ENCODE measurements at regions not wholly inside any gene's neighbourhood (a gene's known extent, or its start where the extent isn't known, plus 50 kb on each side); places are given as distances from the start of the nearest gene placed in this dataset.

DNA sequence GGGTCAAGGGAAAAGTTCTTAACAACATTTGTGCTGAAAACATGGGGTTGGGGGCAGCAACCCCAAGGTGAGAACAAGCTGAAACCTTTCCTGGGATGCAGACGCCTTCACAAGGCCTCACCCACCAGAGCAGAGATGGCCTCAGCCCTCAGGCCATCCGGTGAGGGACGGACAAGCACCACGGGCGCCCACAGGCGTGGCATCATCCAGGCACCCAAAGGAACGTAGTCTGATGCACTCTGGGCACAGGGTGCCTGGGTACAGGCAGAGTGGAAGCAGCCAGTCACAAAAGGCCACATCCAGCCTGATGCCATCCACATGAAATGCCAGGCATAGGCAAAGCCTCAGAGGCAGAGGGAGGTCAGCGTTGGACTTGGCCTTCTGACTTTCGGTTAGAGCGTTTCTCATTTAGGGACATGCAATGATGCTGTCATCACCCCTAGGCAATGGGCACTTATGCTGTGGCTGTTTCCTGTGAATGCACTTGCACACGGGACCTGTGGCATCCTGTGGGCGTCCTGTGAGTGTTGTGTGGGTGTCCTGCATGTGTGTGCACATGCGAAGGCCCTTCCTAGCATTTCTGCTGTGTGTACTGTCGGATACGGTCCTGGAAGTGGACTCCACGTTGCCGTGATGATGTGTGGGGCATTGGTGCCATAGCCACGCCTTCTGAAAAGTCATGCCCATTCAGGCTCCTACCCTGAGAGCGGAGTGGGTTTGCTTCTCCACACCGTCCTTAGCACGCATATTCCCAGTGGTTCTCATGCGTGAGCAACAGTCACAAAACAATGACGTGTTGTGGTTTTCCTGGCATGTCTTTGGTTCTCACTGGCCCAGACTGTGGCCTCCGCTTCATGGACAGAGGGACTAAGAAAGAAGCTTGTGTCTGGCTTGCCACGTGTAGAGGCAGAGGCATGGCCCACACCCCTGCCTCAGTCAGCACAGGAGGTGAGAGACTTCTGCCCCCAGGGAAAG, 52.7 kb upstream of the ZNF469 start (continued):
- TF ChIP-seq, protein P1, sequence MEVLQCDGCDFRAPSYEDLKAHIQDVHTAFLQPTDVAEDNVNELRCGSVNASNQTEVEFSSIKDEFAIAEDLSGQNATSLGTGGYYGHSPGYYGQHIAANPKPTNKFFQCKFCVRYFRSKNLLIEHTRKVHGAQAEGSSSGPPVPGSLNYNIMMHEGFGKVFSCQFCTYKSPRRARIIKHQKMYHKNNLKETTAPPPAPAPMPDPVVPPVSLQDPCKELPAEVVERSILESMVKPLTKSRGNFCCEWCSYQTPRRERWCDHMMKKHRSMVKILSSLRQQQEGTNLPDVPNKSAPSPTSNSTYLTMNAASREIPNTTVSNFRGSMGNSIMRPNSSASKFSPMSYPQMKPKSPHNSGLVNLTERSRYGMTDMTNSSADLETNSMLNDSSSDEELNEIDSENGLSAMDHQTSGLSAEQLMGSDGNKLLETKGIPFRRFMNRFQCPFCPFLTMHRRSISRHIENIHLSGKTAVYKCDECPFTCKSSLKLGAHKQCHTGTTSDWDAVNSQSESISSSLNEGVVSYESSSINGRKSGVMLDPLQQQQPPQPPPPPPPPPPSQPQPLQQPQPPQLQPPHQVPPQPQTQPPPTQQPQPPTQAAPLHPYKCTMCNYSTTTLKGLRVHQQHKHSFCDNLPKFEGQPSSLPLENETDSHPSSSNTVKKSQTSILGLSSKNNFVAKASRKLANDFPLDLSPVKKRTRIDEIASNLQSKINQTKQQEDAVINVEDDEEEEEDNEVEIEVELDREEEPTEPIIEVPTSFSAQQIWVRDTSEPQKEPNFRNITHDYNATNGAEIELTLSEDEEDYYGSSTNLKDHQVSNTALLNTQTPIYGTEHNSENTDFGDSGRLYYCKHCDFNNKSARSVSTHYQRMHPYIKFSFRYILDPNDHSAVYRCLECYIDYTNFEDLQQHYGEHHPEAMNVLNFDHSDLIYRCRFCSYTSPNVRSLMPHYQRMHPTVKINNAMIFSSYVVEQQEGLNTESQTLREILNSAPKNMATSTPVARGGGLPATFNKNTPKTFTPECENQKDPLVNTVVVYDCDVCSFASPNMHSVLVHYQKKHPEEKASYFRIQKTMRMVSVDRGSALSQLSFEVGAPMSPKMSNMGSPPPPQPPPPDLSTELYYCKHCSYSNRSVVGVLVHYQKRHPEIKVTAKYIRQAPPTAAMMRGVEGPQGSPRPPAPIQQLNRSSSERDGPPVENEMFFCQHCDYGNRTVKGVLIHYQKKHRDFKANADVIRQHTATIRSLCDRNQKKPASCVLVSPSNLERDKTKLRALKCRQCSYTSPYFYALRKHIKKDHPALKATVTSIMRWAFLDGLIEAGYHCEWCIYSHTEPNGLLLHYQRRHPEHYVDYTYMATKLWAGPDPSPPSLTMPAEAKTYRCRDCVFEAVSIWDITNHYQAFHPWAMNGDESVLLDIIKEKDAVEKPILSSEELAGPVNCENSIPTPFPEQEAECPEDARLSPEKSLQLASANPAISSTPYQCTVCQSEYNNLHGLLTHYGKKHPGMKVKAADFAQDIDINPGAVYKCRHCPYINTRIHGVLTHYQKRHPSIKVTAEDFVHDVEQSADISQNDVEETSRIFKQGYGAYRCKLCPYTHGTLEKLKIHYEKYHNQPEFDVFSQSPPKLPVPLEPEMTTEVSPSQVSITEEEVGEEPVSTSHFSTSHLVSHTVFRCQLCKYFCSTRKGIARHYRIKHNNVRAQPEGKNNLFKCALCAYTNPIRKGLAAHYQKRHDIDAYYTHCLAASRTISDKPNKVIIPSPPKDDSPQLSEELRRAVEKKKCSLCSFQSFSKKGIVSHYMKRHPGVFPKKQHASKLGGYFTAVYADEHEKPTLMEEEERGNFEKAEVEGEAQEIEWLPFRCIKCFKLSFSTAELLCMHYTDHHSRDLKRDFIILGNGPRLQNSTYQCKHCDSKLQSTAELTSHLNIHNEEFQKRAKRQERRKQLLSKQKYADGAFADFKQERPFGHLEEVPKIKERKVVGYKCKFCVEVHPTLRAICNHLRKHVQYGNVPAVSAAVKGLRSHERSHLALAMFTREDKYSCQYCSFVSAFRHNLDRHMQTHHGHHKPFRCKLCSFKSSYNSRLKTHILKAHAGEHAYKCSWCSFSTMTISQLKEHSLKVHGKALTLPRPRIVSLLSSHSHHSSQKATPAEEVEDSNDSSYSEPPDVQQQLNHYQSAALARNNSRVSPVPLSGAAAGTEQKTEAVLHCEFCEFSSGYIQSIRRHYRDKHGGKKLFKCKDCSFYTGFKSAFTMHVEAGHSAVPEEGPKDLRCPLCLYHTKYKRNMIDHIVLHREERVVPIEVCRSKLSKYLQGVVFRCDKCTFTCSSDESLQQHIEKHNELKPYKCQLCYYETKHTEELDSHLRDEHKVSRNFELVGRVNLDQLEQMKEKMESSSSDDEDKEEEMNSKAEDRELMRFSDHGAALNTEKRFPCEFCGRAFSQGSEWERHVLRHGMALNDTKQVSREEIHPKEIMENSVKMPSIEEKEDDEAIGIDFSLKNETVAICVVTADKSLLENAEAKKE (CRISPR knock-in tag; IDR thresholded peaks at IDR 0.05), result no peak
- TF ChIP-seq ZNF331 (CRISPR knock-in tag; IDR thresholded peaks at IDR 0.05; ENCODE audit: low read depth) (no peak), ZNF114 (CRISPR knock-in tag; IDR thresholded peaks at IDR 0.05) (no peak), STAT1 (IDR thresholded peaks at IDR 0.05; ENCODE audit: unreplicated experiment) (no peak), JUNB (IDR thresholded peaks at IDR 0.05; ENCODE audit: unreplicated experiment) (no peak)
- TF ChIP-seq, protein P2, sequence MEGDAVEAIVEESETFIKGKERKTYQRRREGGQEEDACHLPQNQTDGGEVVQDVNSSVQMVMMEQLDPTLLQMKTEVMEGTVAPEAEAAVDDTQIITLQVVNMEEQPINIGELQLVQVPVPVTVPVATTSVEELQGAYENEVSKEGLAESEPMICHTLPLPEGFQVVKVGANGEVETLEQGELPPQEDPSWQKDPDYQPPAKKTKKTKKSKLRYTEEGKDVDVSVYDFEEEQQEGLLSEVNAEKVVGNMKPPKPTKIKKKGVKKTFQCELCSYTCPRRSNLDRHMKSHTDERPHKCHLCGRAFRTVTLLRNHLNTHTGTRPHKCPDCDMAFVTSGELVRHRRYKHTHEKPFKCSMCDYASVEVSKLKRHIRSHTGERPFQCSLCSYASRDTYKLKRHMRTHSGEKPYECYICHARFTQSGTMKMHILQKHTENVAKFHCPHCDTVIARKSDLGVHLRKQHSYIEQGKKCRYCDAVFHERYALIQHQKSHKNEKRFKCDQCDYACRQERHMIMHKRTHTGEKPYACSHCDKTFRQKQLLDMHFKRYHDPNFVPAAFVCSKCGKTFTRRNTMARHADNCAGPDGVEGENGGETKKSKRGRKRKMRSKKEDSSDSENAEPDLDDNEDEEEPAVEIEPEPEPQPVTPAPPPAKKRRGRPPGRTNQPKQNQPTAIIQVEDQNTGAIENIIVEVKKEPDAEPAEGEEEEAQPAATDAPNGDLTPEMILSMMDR (conservative IDR thresholded peaks at IDR 0.05; ENCODE audit: low read depth in 2 of 2), result no peak
